Type B pancreatic cell (in vitro differentiated cells): ENCODE measurements at regions not wholly inside any gene's neighbourhood (a gene's known extent, or its start where the extent isn't known, plus 50 kb on each side); places are given as distances from the start of the nearest gene placed in this dataset.
"Not testable (repeated sequence)": the region's sequence is repeated elsewhere in the genome, so short reads cannot be mapped to it uniquely, and the experiment has no call there.

ENCODE experiments used
- DNase-seq: peaks from one replicate; pipeline ENCODE4 v3.0.0; 2021; ENCODE audit warnings: mixed read lengths; ENCODE audit not compliant: unreplicated experiment; ENCODE audit errors: extremely low spot score
- H3K27ac Mint-ChIP-seq: 2 replicates; pipeline ENCODE4 v1.8.0; 2021; ENCODE audit warnings: mild to moderate bottlenecking, mixed read lengths
- H3K27me3 Mint-ChIP-seq: 2 replicates; pipeline ENCODE4 v1.8.0; 2021; ENCODE audit warnings: mixed read lengths
- H3K36me3 Mint-ChIP-seq: 2 replicates; pipeline ENCODE4 v1.8.0; 2021; ENCODE audit warnings: mixed read lengths
- H3K4me1 Mint-ChIP-seq: one replicate; pipeline ENCODE4 v1.8.0; 2021; ENCODE audit warnings: mixed read lengths; ENCODE audit not compliant: unreplicated experiment
- H3K4me3 Mint-ChIP-seq: 2 replicates; pipeline ENCODE4 v1.8.0; 2021; ENCODE audit warnings: mild to moderate bottlenecking, mixed read lengths
- H3K9me3 Mint-ChIP-seq: 2 replicates; pipeline ENCODE4 v1.8.0; 2021; ENCODE audit warnings: mixed read lengths
- TF ChIP-seq, protein P1 (sequence below): fragments of 200-600 bp; sonication (generic); conservative IDR thresholded peaks from 2 replicates; pipeline ENCODE4 v1.5.0; 2021; ENCODE audit warnings: antibody characterized with exemption, mild to moderate bottlenecking

DNA sequence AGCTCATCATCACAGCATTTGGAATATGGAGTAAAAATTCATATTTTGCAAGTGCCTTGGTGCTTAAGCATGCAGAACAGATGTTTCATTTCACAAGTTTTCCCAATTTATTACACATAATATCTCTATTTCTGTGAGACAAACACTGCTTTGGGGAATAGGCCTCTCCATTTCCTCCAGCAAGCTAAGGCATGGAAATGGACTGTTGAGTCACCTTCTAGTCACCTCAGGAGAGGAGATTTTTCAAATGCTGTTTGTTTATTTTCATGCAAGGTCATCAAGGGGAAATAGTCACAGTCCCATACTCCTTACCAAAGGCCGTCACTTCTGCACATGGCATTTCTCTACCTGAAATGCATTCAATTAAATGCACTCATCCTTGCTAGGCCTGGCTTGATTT, 57.4 kb upstream of the NUTM2D start:
- not testable (repeated sequence) for H3K27me3 Mint-ChIP-seq, DNase-seq, H3K27ac Mint-ChIP-seq, H3K36me3 Mint-ChIP-seq, H3K9me3 Mint-ChIP-seq, H3K4me3 Mint-ChIP-seq, H3K4me1 Mint-ChIP-seq

DNA sequence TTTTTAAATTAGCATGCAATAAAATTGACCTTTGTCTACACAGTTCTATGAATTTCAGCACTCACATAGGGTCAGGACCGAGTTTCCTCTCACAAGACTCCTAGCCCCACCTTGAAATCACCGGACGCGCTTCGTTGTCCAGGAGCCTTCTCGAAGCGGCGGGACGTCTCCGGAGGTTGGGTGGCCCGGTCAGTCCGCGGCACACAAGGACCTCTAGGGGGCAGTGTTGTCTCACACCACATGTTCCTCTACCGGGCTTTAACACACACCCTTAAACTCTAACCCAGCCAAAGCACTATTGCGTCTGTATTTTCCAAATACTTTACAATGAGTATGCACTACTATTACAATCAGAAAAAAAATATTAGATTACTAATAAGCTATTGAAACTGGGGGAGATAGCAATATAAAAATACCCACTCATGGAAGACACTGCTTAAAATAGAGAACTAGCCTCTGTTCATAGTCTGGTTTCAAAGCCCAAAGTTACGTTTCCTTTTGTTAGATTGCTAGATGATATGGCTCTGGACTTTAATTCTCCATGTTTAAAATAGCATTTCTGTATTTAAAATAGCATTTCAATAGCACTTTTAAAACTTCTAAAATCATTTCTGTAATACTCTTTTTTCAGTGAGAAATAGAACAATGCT, 56.0 kb upstream of the NUTM2D start:
- DNase-seq, H3K36me3 Mint-ChIP-seq, H3K9me3 Mint-ChIP-seq, H3K4me1 Mint-ChIP-seq, H3K4me3 Mint-ChIP-seq, H3K27me3 Mint-ChIP-seq, H3K27ac Mint-ChIP-seq: not testable (repeated sequence)
- TF ChIP-seq, protein P1, sequence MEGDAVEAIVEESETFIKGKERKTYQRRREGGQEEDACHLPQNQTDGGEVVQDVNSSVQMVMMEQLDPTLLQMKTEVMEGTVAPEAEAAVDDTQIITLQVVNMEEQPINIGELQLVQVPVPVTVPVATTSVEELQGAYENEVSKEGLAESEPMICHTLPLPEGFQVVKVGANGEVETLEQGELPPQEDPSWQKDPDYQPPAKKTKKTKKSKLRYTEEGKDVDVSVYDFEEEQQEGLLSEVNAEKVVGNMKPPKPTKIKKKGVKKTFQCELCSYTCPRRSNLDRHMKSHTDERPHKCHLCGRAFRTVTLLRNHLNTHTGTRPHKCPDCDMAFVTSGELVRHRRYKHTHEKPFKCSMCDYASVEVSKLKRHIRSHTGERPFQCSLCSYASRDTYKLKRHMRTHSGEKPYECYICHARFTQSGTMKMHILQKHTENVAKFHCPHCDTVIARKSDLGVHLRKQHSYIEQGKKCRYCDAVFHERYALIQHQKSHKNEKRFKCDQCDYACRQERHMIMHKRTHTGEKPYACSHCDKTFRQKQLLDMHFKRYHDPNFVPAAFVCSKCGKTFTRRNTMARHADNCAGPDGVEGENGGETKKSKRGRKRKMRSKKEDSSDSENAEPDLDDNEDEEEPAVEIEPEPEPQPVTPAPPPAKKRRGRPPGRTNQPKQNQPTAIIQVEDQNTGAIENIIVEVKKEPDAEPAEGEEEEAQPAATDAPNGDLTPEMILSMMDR, result peak; percentile 53

DNA sequence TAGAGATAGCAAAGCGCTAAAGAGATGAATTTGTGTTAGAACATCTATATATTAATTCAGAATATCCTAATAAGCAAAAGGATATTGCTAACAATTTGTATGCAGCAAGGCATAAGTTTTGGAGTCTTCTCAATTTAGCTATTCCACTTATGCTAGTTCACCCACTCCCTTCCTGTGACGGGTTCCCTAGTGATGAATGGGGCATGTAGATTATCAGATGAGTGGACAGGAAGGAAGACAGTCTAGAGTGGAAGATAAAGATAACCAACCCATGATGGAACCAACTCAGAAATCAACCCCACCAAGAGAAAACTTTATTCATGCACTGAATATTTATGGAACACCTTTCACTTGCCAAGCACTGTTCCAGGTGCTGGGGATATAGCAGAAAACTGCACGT, 55.4 kb upstream of the NUTM2D start:
- H3K9me3 Mint-ChIP-seq, H3K36me3 Mint-ChIP-seq, H3K4me3 Mint-ChIP-seq, DNase-seq, H3K27me3 Mint-ChIP-seq, H3K4me1 Mint-ChIP-seq, H3K27ac Mint-ChIP-seq: not testable (repeated sequence)

DNA sequence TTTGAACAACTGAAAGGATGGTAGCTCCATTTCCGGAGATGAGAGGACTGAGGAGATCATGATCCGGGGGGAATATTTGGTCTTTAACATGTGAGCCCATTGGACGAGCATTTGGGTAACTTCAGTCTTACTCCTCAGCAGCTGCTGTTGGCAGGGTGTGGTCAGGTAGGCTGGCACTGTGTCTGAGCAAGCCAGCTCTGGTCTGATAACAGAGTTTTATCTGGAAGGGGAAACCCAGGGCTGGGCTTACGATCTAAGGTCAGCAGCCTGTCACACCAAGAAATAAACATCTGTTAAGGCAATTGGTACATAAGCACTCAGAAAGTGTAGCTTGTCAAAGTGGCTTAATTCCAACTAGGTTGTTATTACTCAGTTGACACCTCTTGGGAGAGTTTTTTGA, 53.8 kb upstream of the NUTM2D start:
- H3K36me3 Mint-ChIP-seq, H3K9me3 Mint-ChIP-seq, DNase-seq, H3K4me3 Mint-ChIP-seq, H3K27me3 Mint-ChIP-seq, H3K27ac Mint-ChIP-seq, H3K4me1 Mint-ChIP-seq: not testable (repeated sequence)

DNA sequence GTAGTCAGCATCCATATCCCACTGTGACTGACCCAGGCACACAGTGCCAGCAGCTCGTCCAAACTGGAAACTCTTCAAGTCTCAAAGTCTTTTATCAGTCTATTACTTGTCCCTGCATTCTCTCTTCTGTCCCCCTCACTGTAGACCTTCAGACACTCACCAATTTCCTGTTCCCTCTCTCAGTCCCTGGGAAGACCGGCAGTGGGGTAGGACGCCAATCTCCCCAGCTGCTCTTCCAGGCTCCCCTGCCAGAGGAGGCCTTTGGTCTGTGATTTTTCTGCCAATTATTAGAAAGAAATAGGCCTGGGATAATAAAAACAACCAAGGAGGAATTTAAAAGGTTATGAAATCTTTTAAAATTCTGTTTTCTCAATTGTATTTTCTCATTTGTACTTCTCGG, 50.9 kb upstream of the NUTM2D start:
- not testable (repeated sequence) for H3K4me3 Mint-ChIP-seq

More for the DNA sequence above, 50.9 kb upstream of the NUTM2D start:
- H3K27ac Mint-ChIP-seq, DNase-seq, H3K36me3 Mint-ChIP-seq, H3K27me3 Mint-ChIP-seq, H3K9me3 Mint-ChIP-seq, H3K4me1 Mint-ChIP-seq: not testable (repeated sequence)
